Hindlimb muscle (tissue), 1 donor: ENCODE measurements at regions not wholly inside any gene's neighbourhood (a gene's known extent, or its start where the extent isn't known, plus 50 kb on each side); places are given as distances from the start of the nearest gene placed in this dataset.
"Not testable (repeated sequence)": the region's sequence is repeated elsewhere in the genome, so short reads cannot be mapped to it uniquely, and the experiment has no call there.

Experiments
- DNase-seq: peaks from one replicate; pipeline ENCODE4 v3.0.0-alpha.2; 2013

DNA sequence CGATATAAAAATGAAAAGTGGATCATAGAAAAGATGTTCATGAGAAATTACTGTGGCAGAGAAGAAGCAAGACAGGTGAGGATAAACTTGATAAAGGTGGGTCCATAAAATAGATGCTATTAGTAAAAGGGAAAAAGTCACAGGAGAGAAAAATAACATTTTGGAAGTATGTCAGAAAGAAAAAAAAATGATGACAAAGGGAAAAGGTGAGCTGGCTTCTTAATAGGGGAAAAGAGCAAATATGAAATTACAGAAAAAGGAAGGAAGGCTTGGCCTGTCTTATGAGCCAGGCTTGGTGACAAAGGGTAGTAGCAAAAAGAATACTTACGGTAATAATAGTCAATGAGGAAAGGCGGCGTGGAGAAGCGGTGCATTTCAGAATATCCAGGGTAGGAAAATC, 386.1 kb downstream of the RWDD3 start:
- DNase-seq: no peak

- no peak for DNase-seq
Observed at GRCh38 chr1:95622609-95623008, 388.6 kb downstream of the RWDD3 start.

GRCh38 chr1:95625224-95625623, 391.2 kb downstream of the RWDD3 start:
- DNase-seq: no peak

DNA sequence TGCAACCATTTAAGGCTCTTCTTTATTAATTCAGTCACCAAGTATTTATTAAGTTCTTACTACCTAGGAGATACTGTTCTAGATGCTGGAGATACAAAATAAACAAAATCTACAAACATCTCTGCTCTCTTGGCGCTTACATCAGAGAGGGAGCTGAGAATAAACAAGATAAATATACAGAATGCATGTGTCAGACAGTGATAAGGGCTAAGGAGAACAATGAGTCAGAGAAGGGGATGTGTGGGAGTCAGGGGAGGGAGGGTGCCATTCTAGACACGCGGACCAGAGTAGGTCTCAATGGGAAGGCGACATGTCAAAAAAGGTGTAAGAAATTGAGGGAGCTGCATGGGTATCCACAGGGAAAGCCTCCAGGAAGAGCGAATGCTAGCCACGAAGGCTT, 393.2 kb downstream of the RWDD3 start:
- no peak for DNase-seq

GRCh38 chr1:95631695-95632094, 397.7 kb downstream of the RWDD3 start:
- DNase-seq: no peak

GRCh38 chr1:95635811-95636210, 401.8 kb downstream of the RWDD3 start:
- DNase-seq: no peak

GRCh38 chr1:95636897-95637296, 402.9 kb downstream of the RWDD3 start:
- no peak for DNase-seq

- no peak for DNase-seq
Observed at GRCh38 chr1:95640746-95641145, 406.7 kb downstream of the RWDD3 start.

- no peak for DNase-seq
Observed at GRCh38 chr1:95641386-95641785, 407.4 kb downstream of the RWDD3 start.

DNA sequence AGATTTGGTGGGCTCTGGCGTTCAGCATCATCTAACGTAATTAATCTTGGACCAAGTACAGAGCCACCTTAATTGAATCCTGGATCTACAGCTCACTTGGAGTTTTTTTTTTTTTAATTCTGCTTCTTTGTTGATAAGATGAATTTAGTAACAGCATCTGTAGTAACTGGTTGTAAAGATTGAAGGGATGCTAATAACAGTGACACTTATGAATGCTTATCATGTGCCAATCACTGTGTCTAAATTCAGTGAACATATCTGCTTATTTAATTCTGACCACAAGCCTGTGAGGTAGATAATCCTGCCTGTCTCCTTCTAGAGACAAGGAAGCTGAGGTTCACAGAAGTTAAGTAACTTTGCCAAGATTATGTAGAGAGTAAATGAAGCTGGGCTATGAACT, 408.0 kb downstream of the RWDD3 start:
- no peak for DNase-seq

DNA sequence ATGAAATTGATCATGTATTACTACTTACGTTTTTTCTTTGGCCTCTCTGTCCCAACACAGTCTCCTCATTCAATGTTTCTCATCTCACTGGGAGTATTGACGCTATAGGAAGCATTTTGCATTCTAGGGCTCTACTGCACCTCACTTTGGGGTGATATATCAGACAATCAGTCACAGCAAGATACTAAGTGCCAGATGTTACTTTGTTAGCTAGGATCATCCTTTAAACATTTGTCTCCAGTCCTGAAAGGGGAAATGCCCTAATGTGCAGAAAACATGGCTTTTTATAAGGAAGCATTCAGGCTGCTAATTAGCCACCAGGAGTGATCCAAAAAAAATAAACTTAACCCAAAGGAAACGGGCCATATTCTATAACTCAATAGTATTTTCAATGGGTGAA, 409.1 kb downstream of the RWDD3 start:
- no peak for DNase-seq

DNA sequence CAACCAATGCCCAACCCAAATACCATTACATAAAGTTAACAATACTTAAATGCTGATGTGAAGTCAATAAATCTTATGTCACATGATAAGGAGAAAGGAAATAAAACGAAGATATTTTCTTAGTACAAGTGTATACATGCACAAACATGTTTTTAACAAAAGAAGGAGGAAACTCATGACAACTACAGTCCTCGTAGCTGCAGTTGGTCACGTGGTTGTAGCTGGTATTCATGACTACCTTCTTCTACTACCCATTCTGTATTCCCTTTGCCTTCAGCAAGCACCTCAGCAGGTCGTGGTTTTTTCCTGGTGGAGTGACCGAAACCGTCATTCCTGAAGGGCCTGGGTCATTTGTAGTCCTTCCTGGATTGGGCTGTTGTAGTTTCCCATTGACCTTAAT, 411.1 kb downstream of the RWDD3 start:
- DNase-seq: not testable (repeated sequence)

- no peak for DNase-seq
Observed at GRCh38 chr1:95650631-95651030, 416.6 kb downstream of the RWDD3 start.

DNA sequence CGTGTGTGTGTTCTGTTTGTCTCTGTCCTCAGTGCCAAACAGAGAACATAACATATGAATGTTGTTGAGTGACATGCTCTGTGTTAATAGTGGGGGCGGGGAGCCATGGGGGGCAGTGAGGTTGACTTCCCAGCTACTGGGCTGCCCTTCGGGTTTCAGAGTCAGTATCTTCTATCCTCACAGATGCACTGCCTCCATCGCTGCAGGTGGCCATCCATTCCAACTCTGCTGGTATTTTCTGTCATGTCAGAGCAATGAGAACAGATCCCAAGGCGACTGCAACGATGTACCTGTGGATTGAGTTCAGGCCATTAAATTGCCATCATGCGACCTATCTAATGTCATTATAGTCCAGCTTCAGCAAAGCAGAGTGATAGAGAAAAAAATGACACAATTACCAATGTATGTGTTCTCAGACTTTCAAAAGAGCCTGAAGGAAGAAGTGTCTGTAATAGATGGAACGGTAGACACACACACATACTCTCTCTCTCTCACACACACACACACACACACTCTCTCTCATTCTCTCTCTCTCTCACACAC, 418.5 kb downstream of the RWDD3 start:
- DNase-seq: no peak

- no peak for DNase-seq
Observed at GRCh38 chr1:95653618-95654017, 419.6 kb downstream of the RWDD3 start.

DNA sequence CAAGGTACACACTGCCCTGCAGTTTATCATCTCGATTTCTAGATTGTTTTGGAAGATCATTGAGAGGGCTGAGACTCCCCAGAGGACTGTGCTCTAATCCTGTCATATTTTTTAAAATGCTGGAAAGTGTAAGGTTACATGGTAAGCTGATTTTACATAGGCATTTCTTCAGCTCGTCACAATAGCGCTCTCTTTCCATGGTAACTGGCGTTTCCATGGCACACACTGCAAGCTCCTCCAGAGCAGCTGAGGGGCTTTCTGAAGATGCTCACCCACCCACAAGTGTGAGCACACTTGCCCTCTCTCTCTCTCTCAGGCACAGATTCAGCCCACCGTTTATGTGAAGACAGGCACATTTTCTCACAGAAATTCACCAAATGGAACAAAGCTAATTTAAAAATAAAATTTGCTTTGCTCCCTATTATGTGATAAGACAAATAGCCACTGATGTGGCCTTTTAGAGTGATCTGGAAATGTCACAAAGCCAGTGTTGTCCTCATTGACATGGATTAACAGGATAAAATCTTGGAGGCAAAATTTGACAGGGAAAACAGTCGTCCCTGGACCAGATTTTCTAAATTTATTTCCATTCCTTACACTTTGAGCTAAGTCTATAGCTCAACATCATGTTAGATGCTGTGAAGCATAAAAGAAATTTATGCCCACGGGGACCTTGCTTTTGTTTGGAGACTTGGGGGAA, 421.5 kb downstream of the RWDD3 start:
- DNase-seq: no peak

DNA sequence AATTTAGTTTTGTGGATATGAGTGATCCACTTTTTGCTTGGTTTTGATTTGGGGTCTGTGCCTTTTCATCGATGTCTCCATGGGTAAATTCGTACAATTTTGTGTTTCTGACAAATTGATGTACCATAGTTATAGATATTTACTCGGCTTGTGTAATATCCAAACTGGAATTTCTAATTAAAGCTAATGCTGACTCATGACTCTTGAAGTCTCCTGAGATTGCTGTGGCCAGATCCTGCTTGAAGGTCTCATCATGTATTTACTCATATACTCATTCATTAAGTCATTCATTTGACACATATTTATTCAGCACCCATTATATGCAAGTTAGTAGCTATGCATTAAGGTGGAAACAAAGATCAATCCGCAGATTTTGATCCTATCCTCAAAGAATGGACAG, 423.2 kb downstream of the RWDD3 start:
- no peak for DNase-seq

- DNase-seq: no peak
Observed at GRCh38 chr1:95659166-95659565, 425.2 kb downstream of the RWDD3 start.

GRCh38 chr1:95659588-95659987, 425.6 kb downstream of the RWDD3 start:
- no peak for DNase-seq

DNA sequence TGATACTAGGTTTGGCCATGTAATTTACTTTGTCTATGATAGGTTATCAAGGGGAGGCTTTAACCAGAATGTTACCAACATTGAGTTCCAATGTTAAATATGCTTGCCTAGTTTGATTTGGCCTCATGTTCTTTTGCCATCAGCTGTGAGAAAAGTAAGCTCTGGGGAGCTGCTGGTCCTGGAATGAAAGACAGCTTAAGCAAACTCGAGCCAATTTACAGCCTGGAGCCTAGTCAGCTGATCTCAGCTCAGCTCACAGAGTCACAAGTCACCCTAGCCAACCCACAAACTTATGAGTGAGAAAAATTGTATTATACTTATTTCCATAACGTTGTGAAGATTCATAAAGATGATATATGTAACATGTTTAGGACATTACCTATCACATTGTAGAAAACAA, 426.7 kb downstream of the RWDD3 start:
- no peak for DNase-seq

DNA sequence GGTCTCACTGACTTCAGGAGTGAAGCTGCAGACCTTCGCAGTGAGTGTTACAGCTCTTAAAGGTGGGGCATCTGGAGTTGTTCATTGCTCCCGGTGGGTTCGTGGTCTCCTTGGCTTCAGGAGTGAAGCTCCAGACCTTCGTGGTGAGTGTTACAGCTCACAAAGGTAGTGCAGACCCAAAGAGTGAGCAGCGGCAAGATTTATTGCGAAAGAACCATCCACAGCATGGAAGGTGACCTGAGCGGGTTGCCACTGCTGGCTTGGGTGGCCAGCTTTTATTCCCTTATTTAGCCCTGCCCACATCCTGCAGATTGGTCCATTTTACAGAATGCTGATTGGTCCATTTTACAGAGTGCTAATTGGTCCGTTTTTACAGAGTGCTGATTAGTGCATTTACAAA, 429.5 kb downstream of the RWDD3 start:
- DNase-seq: not testable (repeated sequence)

DNA sequence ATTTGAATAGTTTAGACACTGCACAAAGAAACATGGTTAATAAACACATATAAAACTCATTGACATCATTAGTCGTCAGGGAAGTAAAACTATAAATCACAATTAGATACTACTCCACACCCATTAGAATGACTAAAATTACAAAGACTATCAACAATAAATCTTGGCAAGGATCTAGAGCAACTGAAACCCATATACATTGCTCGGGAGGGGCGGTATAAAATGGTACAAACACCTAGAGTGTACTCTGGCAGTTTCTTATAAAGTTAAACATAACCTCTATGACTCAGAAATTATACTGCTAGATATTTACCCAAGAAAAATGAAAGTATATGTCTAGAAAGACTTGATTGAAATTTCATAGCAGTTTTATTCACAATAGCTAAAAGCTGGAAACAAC, 434.2 kb downstream of the RWDD3 start:
- no peak for DNase-seq

DNA sequence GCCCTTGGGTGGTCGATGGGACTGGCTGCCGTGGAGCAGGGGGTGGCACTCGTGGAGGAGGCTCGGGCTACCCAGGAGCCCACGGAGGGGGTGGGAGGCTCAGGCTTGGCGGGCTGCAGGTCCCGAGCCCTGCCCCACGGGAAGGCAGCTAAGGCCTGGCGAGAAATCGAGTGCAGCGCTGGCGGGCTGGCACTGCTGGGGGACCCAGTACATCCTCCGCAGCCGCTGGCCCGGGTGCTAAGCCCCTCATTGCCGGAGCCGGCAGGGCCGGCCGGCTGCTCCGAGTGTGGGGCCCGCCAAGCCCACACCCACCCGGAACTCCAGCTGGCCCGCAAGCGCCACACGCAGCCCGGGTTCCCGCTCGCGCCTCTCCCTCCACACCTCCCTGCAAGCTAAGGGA, 435.6 kb downstream of the RWDD3 start:
- DNase-seq: not testable (repeated sequence)

DNA sequence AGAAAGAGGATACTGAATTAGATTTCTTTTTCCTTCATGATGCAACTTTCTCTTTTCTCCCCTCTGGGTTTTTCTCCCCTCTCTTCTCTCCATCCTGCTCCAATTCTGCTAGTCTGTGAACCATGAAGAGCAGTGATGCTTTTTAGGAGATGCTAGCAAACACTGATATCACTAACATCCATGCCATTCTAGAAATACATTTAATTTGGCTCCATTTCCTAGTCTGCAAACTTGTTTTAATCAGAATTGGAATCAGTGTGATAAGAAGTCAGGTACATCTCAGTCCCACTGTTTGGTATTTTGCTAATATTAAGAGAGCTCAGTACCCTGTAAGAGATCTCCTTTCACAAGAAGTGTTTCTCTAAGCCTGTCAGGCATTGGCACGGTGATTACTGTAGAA, 437.1 kb downstream of the RWDD3 start:
- no peak for DNase-seq

DNA sequence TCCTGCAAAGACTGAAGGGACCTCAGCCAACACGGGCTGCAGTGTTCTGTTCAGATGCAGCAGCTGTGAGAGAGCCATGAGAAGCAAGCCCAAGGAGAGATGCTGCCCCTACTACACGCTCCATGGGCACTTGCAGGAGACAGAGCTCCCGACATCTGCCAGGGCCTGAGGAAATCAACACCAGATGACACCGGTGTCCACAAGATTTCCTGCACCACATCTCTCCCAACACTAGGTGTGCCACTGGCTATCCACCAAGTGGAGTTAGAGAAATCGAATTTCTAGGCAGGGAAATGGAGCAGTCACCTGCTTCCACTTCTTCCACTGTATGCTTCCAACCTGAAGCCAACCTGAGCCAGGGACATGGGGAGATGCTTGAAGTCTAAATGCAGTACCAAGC, 445.3 kb downstream of the RWDD3 start:
- no peak for DNase-seq
